Panc1 (cell line): ENCODE measurements at regions not wholly inside any gene's neighbourhood (a gene's known extent, or its start where the extent isn't known, plus 50 kb on each side); places are given as distances from the start of the nearest gene placed in this dataset.

Source experiments
- ATAC-seq: fragments of 200-7000 bp; cut with Tn5 transposase; 2 replicates; pipeline ENCODE4 v1.9.1; 2020; ENCODE audit warnings: mild to moderate bottlenecking, moderate library complexity
- BruUV-seq: library from RNA; stranded (reverse); fragments of 400-500 nt; replicated peaks from 2 replicates; lab custom pipeline; 2021; lab: Mats Ljungman, UMichigan
- CTCF ChIA-PET: fragments of 300-600 bp; sonication (Branson Sonifier 250); formaldehyde crosslinking; loops from one replicate; lab custom pipeline; 2022; ENCODE audit warnings: antibody characterized with exemption; lab: Charles Lee
- POLR2A ChIA-PET: fragments of 300-600 bp; sonication (Branson Sonifier 250); formaldehyde crosslinking; loops from one replicate; lab custom pipeline; 2022; ENCODE audit warnings: antibody characterized with exemption; lab: Charles Lee
- DNase-seq: peaks from one replicate; pipeline ENCODE4 v3.0.0-alpha.2; 2010; ENCODE audit warnings: low read depth, low spot score
- H3K27ac ChIP-seq: 2 replicates; pipeline ENCODE4 v1.5.1; 2011; ENCODE audit warnings: mild to moderate bottlenecking, low read length, inconsistent platforms
- H3K27me3 ChIP-seq: fragments of 200-500 bp; sonication (Bioruptor generic); 2 replicates; pipeline ENCODE4 v1.6.0; 2014; ENCODE audit warnings: low read length, inconsistent platforms; ENCODE audit not compliant: control insufficient read depth, insufficient read depth
- H3K36me3 ChIP-seq: fragments of 200-500 bp; sonication (Bioruptor generic); 2 replicates; pipeline ENCODE4 v1.5.1; 2014; ENCODE audit warnings: inconsistent platforms, mild to moderate bottlenecking, low read length, moderate library complexity; ENCODE audit not compliant: control insufficient read depth, insufficient read depth
- H3K4me1 ChIP-seq: 2 replicates; pipeline ENCODE4 v1.5.1; 2011; ENCODE audit warnings: inconsistent platforms, mild to moderate bottlenecking, low read length, moderate library complexity; ENCODE audit not compliant: control insufficient read depth, insufficient read depth
- H3K4me3 ChIP-seq, 2 experiments: 2 replicates each; pipeline ENCODE4 v1.5.1; 2011 to 2012; ENCODE audit warnings: low read depth in 2 of 2, low read length in 2 of 2, mild to moderate bottlenecking in 2 of 2, inconsistent platforms in 1 of 2, moderate library complexity in 1 of 2
- H3K9me3 ChIP-seq: fragments of 200-500 bp; sonication (Bioruptor generic); 2 replicates; pipeline ENCODE4 v1.5.1; 2014; ENCODE audit warnings: low read depth, mild to moderate bottlenecking, inconsistent platforms, low read length, moderate library complexity; ENCODE audit not compliant: control insufficient read depth, insufficient read depth
- CTCF ChIP-seq: fragments of 450-650 bp; IDR thresholded peaks from 2 replicates; pipeline ENCODE4 v1.5.1; 2017; ENCODE audit warnings: mild to moderate bottlenecking
- POLR2AphosphoS5 ChIP-seq: IDR thresholded peaks from 2 replicates; pipeline ENCODE4 v1.6.1; 2012; ENCODE audit warnings: mild to moderate bottlenecking, low read depth, low read length, moderate library complexity
- REST ChIP-seq, 2 experiments: IDR thresholded peaks; 2 replicates each; pipeline ENCODE4 v1.6.1; 2011 to 2012; ENCODE audit warnings: low read depth in 2 of 2, control low read depth in 1 of 2, low read length in 1 of 2, mild to moderate bottlenecking in 1 of 2, moderate library complexity in 1 of 2; ENCODE audit not compliant: insufficient read depth in 1 of 2
- SIN3A ChIP-seq: IDR thresholded peaks from 2 replicates; pipeline ENCODE4 v1.6.1; 2012; ENCODE audit warnings: low read depth, mild to moderate bottlenecking, low read length, moderate library complexity, borderline replicate concordance; ENCODE audit not compliant: insufficient read depth
- TCF7L2 ChIP-seq: IDR thresholded peaks from 2 replicates; pipeline ENCODE4 v1.6.1; 2011; ENCODE audit warnings: mild to moderate bottlenecking, low read depth, low read length, inconsistent platforms
- in situ Hi-C: cut with HindIII; loops from 2 replicates; pipeline ENCODE4 v1.10.0; 2016; ENCODE audit warnings: low sequenced_read_pairs, low pct_unique_long_range_greater_than_20kb
- intact Hi-C: fragments of 100-400 bp; cut with micrococcal nuclease; formaldehyde crosslinking; loops from one replicate; pipeline ENCODE4 v1.10.0; 2022; ENCODE audit not compliant: unreplicated experiment

- H3K9me3 ChIP-seq = no peaks in the 10 kb centered on the region
- POLR2A ChIA-PET = no interaction called here
- H3K27ac ChIP-seq = no peak overlapping the region
- no TSS peak for BruUV-seq
- intact Hi-C loops (no loop called here), in situ Hi-C loops (no loop called here)
- H3K27me3 ChIP-seq = no peaks in the 10 kb centered on the region
- no peaks in the 10 kb centered on the region for H3K36me3 ChIP-seq
- H3K4me3 ChIP-seq = no peak overlapping the region
- CTCF ChIA-PET = no interaction called here
- ATAC-seq = no peak
- DNase-seq = no peak
- TF ChIP-seq REST (IDR thresholded peaks at IDR 0.05; ENCODE audit: insufficient read depth in 1 of 2, low read depth in 2 of 2, low read length in 1 of 2) = no peak
- no peak for TF ChIP-seq POLR2AphosphoS5
- no peak for TF ChIP-seq TCF7L2
- no peak for TF ChIP-seq SIN3A
- TF ChIP-seq CTCF = no peak
- no peaks in the 10 kb centered on the region for H3K4me1 ChIP-seq
Observed at GRCh38 chr17:68134046-68134637, 98.6 kb downstream of the KPNA2 start.

GRCh38 chr17:68134731-68135130 lies 99.2 kb downstream of the KPNA2 start:
- CTCF ChIA-PET = no interaction called here
- Histone ChIP-seq H3K9me3 (no peaks in the 10 kb centered on the region), H3K27me3 (no peaks in the 10 kb centered on the region), H3K27ac (no peak overlapping the region), H3K36me3 (no peaks in the 10 kb centered on the region), H3K4me3 (no peak overlapping the region), H3K4me1 (no peaks in the 10 kb centered on the region)
- in situ Hi-C loops = no loop called here
- DNase-seq (no peak), ATAC-seq (no peak)
- POLR2A ChIA-PET = no interaction called here
- TF ChIP-seq CTCF (no peak), REST (IDR thresholded peaks at IDR 0.05; ENCODE audit: insufficient read depth in 1 of 2, low read depth in 2 of 2, low read length in 1 of 2) (no peak), TCF7L2 (no peak), SIN3A (no peak), POLR2AphosphoS5 (no peak)
- intact Hi-C loops = no loop called here
- no TSS peak for BruUV-seq
